Skeletal muscle satellite cell (primary cell): ENCODE measurements at regions not wholly inside any gene's neighbourhood (a gene's known extent, or its start where the extent isn't known, plus 50 kb on each side); places are given as distances from the start of the nearest gene placed in this dataset.
"Not testable (repeated sequence)": the region's sequence is repeated elsewhere in the genome, so short reads cannot be mapped to it uniquely, and the experiment has no call there.

Experiments
- H3K27me3 ChIP-seq: 2 replicates; pipeline ENCODE4 v1.7.0; 2013; ENCODE audit warnings: low read length; ENCODE audit not compliant: control insufficient read depth, insufficient read depth
- H3K36me3 ChIP-seq: 2 replicates; pipeline ENCODE4 v1.7.0; 2013; ENCODE audit warnings: mild to moderate bottlenecking, control low read depth, low read length; ENCODE audit not compliant: insufficient read depth
- H3K4me1 ChIP-seq: 2 replicates; pipeline ENCODE4 v1.7.0; 2013; ENCODE audit warnings: low read length; ENCODE audit not compliant: control insufficient read depth, insufficient read depth
- H3K4me2 ChIP-seq: 2 replicates; pipeline ENCODE4 v1.7.0; 2013; ENCODE audit warnings: mild to moderate bottlenecking, low read length
- H3K4me3 ChIP-seq: 2 replicates; pipeline ENCODE4 v1.7.0; 2013; ENCODE audit warnings: low read length
- H3K9ac ChIP-seq: 2 replicates; pipeline ENCODE4 v1.7.0; 2013; ENCODE audit warnings: mild to moderate bottlenecking, low read depth, low read length, moderate library complexity
- H3K9me3 ChIP-seq: replicated peaks from 2 replicates; pipeline ENCODE4 v1.7.0; 2013; ENCODE audit warnings: mild to moderate bottlenecking, control low read depth, low read length

GRCh38 chr14:96693252-96693820 is 103.8 kb upstream of the VRK1 start:
- Histone ChIP-seq H3K4me1 (no peaks in the 10 kb centered on the region), H3K9me3 (no peaks in the 10 kb centered on the region), H3K4me3 (no peak overlapping the region), H3K27me3 (no peaks in the 10 kb centered on the region), H3K36me3 (no peaks in the 10 kb centered on the region), H3K4me2 (no peak overlapping the region), H3K9ac (no peak overlapping the region)

- no peak overlapping the region for H3K4me3 ChIP-seq
- no peak overlapping the region for H3K9ac ChIP-seq
- H3K9me3 ChIP-seq: no peaks in the 10 kb centered on the region
- H3K4me2 ChIP-seq: no peak overlapping the region
- no peaks in the 10 kb centered on the region for H3K27me3 ChIP-seq
- H3K4me1 ChIP-seq: no peaks in the 10 kb centered on the region
- no peaks in the 10 kb centered on the region for H3K36me3 ChIP-seq
Measured at GRCh38 chr14:96693987-96694386, 103.2 kb upstream of the VRK1 start.

GRCh38 chr14:96698960-96699539 is 98.1 kb upstream of the VRK1 start:
- H3K9me3 ChIP-seq: no peaks in the 10 kb centered on the region
- H3K4me3 ChIP-seq: no peak overlapping the region
- H3K27me3 ChIP-seq: no peaks in the 10 kb centered on the region
- no peak overlapping the region for H3K4me2 ChIP-seq
- H3K4me1 ChIP-seq: no peaks in the 10 kb centered on the region
- no peaks in the 10 kb centered on the region for H3K36me3 ChIP-seq
- no peak overlapping the region for H3K9ac ChIP-seq

- Histone ChIP-seq H3K27me3 (no peaks in the 10 kb centered on the region), H3K4me1 (no peaks in the 10 kb centered on the region), H3K4me3 (no peak overlapping the region), H3K36me3 (no peaks in the 10 kb centered on the region), H3K4me2 (no peak overlapping the region), H3K9ac (no peak overlapping the region), H3K9me3 (no peaks in the 10 kb centered on the region)
Measured at GRCh38 chr14:96699666-96700065, 97.5 kb upstream of the VRK1 start.

- no peaks in the 10 kb centered on the region for H3K9me3 ChIP-seq
- H3K4me2 ChIP-seq: no peak overlapping the region
- H3K9ac ChIP-seq: no peak overlapping the region
- H3K36me3 ChIP-seq: no peaks in the 10 kb centered on the region
- H3K27me3 ChIP-seq: no peaks in the 10 kb centered on the region
- H3K4me1 ChIP-seq: no peaks in the 10 kb centered on the region
- H3K4me3 ChIP-seq: no peak overlapping the region
Measured at GRCh38 chr14:96702831-96703230, 94.4 kb upstream of the VRK1 start.

GRCh38 chr14:96705422-96706092 is 91.6 kb upstream of the VRK1 start:
- H3K4me3 ChIP-seq: no peak overlapping the region

GRCh38 chr14:96706893-96707292 is 90.3 kb upstream of the VRK1 start:
- Histone ChIP-seq H3K9me3 (no peaks in the 10 kb centered on the region), H3K4me1 (no peaks in the 10 kb centered on the region), H3K4me2 (no peak overlapping the region), H3K9ac (no peak overlapping the region), H3K36me3 (no peaks in the 10 kb centered on the region), H3K27me3 (no peaks in the 10 kb centered on the region), H3K4me3 (no peak overlapping the region)

More at GRCh38 chr14:96705422-96706092, 91.6 kb upstream of the VRK1 start:
- Histone ChIP-seq H3K27me3 (no peaks in the 10 kb centered on the region), H3K36me3 (no peaks in the 10 kb centered on the region), H3K4me2 (no peak overlapping the region), H3K4me1 (no peaks in the 10 kb centered on the region), H3K9me3 (no peaks in the 10 kb centered on the region), H3K9ac (no peak overlapping the region)

- H3K4me1 ChIP-seq: no peaks in the 10 kb centered on the region
- no peaks in the 10 kb centered on the region for H3K36me3 ChIP-seq
- H3K27me3 ChIP-seq: no peaks in the 10 kb centered on the region
- no peak overlapping the region for H3K4me3 ChIP-seq
- H3K9me3 ChIP-seq: no peaks in the 10 kb centered on the region
- no peak overlapping the region for H3K4me2 ChIP-seq
- no peak overlapping the region for H3K9ac ChIP-seq
Measured at GRCh38 chr14:96710060-96710666, 87.0 kb upstream of the VRK1 start.

GRCh38 chr14:96711559-96712267 is 85.5 kb upstream of the VRK1 start:
- H3K4me2 ChIP-seq: no peak overlapping the region
- no peaks in the 10 kb centered on the region for H3K9me3 ChIP-seq

GRCh38 chr14:96713426-96713825 is 83.8 kb upstream of the VRK1 start:
- Histone ChIP-seq H3K36me3 (no peaks in the 10 kb centered on the region), H3K9me3 (no peaks in the 10 kb centered on the region), H3K27me3 (no peaks in the 10 kb centered on the region), H3K9ac (no peak overlapping the region), H3K4me1 (no peaks in the 10 kb centered on the region), H3K4me2 (no peak overlapping the region), H3K4me3 (no peak overlapping the region)

More at GRCh38 chr14:96711559-96712267, 85.5 kb upstream of the VRK1 start:
- Histone ChIP-seq H3K4me3 (no peak overlapping the region), H3K9ac (no peak overlapping the region), H3K4me1 (no peaks in the 10 kb centered on the region), H3K27me3 (no peaks in the 10 kb centered on the region), H3K36me3 (no peaks in the 10 kb centered on the region)

- not testable (repeated sequence) for H3K9ac ChIP-seq, H3K4me1 ChIP-seq, H3K27me3 ChIP-seq, H3K36me3 ChIP-seq, H3K4me3 ChIP-seq, H3K9me3 ChIP-seq, H3K4me2 ChIP-seq
Measured at GRCh38 chr14:96714537-96714936, 82.6 kb upstream of the VRK1 start.
